WTC11 (cell line): ENCODE measurements at regions not wholly inside any gene's neighbourhood (a gene's known extent, or its start where the extent isn't known, plus 50 kb on each side); places are given as distances from the start of the nearest gene placed in this dataset.
A peak's percentile ranks its signal among the peaks of the same experiment; 100 is the strongest.

Experiments used
- ATAC-seq: fragments of 200-7000 bp; cut with Tn5 transposase; 2 replicates; pipeline ENCODE4 v1.10.0; 2021; ENCODE audit warnings: mild to moderate bottlenecking, moderate library complexity
- CTCF ChIA-PET: fragments of 300-600 bp; sonication (Branson Sonifier 250); formaldehyde crosslinking; loops from one replicate; lab custom pipeline; 2021; ENCODE audit warnings: antibody characterized with exemption; lab: Charles Lee
- POLR2A ChIA-PET: fragments of 350-600 bp; sonication (Branson Sonifier 250); formaldehyde crosslinking; loops from one replicate; lab custom pipeline; 2021; ENCODE audit warnings: antibody characterized with exemption; lab: Charles Lee
- DNase-seq: peaks from one replicate; pipeline ENCODE4 v3.0.0; 2021; ENCODE audit warnings: low spot score
- H3K27ac Mint-ChIP-seq: 2 replicates; pipeline ENCODE4 v1.8.0; 2021; ENCODE audit warnings: mixed read lengths
- H3K27me3 Mint-ChIP-seq: 2 replicates; pipeline ENCODE4 v1.8.0; 2021; ENCODE audit warnings: low read depth, mild to moderate bottlenecking, moderate library complexity, mixed read lengths
- H3K36me3 Mint-ChIP-seq: 2 replicates; pipeline ENCODE4 v1.8.0; 2021; ENCODE audit warnings: mixed read lengths
- H3K4me1 Mint-ChIP-seq: 2 replicates; pipeline ENCODE4 v1.8.0; 2022; ENCODE audit warnings: mixed read lengths
- H3K4me3 Mint-ChIP-seq: 2 replicates; pipeline ENCODE4 v1.8.0; 2021; ENCODE audit warnings: mild to moderate bottlenecking, moderate library complexity, mixed read lengths
- H3K9me3 Mint-ChIP-seq: 2 replicates; pipeline ENCODE4 v1.8.0; 2021; ENCODE audit warnings: mixed read lengths
- CBFB ChIP-seq: sonication (generic); formaldehyde crosslinking; IDR thresholded peaks from 2 replicates; pipeline ENCODE4 v1.8.1; 2022; ENCODE audit warnings: mild to moderate bottlenecking, low read depth, missing genetic modification reagents
- CREM ChIP-seq: sonication (generic); formaldehyde crosslinking; IDR thresholded peaks from 2 replicates; pipeline ENCODE4 v1.8.1; 2022; ENCODE audit warnings: mild to moderate bottlenecking, missing genetic modification reagents, moderate library complexity
- CTCF ChIP-seq: fragments of 200-600 bp; IDR thresholded peaks from 2 replicates; pipeline ENCODE4 v1.8.0; 2022; ENCODE audit warnings: antibody characterized with exemption
- GRHL2 ChIP-seq: fragments of 250-450 bp; sonication (Bioruptor Pico); IDR thresholded peaks from 2 replicates; pipeline ENCODE4 v1.8.0; 2022; ENCODE audit warnings: mild to moderate bottlenecking, moderate library complexity; ENCODE audit not compliant: insufficient replicate concordance, severe bottlenecking
- MXD4 ChIP-seq: fragments of 250-450 bp; sonication (Bioruptor Pico); IDR thresholded peaks from 2 replicates; pipeline ENCODE4 v1.8.0; 2021; ENCODE audit warnings: mild to moderate bottlenecking, moderate library complexity, borderline replicate concordance
- NFATC4 ChIP-seq: fragments of 250-450 bp; sonication (Bioruptor Pico); IDR thresholded peaks from 2 replicates; pipeline ENCODE4 v1.9.0; 2021; ENCODE audit warnings: mild to moderate bottlenecking
- NFE2L1 ChIP-seq: sonication (generic); formaldehyde crosslinking; IDR thresholded peaks from 2 replicates; pipeline ENCODE4 v1.8.1; 2023; ENCODE audit warnings: missing genetic modification reagents
- NR2C2 ChIP-seq: sonication (generic); formaldehyde crosslinking; IDR thresholded peaks from 2 replicates; pipeline ENCODE4 v1.8.0; 2022; ENCODE audit warnings: mild to moderate bottlenecking, missing genetic modification reagents
- NR3C1 ChIP-seq: sonication (generic); formaldehyde crosslinking; conservative IDR thresholded peaks from 2 replicates; pipeline ENCODE4 v1.8.1; 2023; ENCODE audit warnings: low read depth, mild to moderate bottlenecking, missing genetic modification reagents
- RELA ChIP-seq: sonication (generic); formaldehyde crosslinking; IDR thresholded peaks from 2 replicates; pipeline ENCODE4 v1.8.1; 2022; ENCODE audit warnings: missing genetic modification reagents, mild to moderate bottlenecking, borderline replicate concordance
- RORB ChIP-seq: fragments of 250-450 bp; sonication (Bioruptor Pico); IDR thresholded peaks from 2 replicates; pipeline ENCODE4 v1.9.0; 2021; ENCODE audit warnings: mild to moderate bottlenecking
- STAT6 ChIP-seq: sonication (generic); formaldehyde crosslinking; conservative IDR thresholded peaks from 2 replicates; pipeline ENCODE4 v1.8.1; 2023; ENCODE audit warnings: mild to moderate bottlenecking, low read depth, missing genetic modification reagents, moderate library complexity
- TCF7 ChIP-seq: sonication (generic); formaldehyde crosslinking; IDR thresholded peaks from 2 replicates; pipeline ENCODE4 v1.8.0; 2022; ENCODE audit warnings: mild to moderate bottlenecking, low read depth, missing genetic modification reagents, moderate library complexity
- ZNF219 ChIP-seq: sonication (generic); formaldehyde crosslinking; IDR thresholded peaks from 2 replicates; pipeline ENCODE4 v1.8.0; 2023; ENCODE audit warnings: missing genetic modification reagents, mild to moderate bottlenecking, borderline replicate concordance
- ZNF232 ChIP-seq: sonication (generic); formaldehyde crosslinking; IDR thresholded peaks from 2 replicates; pipeline ENCODE4 v1.8.0; 2022; ENCODE audit warnings: mild to moderate bottlenecking, missing genetic modification reagents
- ZNF532 ChIP-seq: fragments of 250-450 bp; sonication (Bioruptor Pico); IDR thresholded peaks from 2 replicates; pipeline ENCODE4 v1.9.0; 2021; ENCODE audit warnings: mild to moderate bottlenecking, borderline replicate concordance
- TF ChIP-seq, protein P1 (sequence below): sonication (generic); formaldehyde crosslinking; IDR thresholded peaks from 2 replicates; pipeline ENCODE4 v1.8.0; 2022; ENCODE audit warnings: mild to moderate bottlenecking, missing genetic modification reagents
- TF ChIP-seq, protein P2 (sequence below): sonication (generic); formaldehyde crosslinking; IDR thresholded peaks from 2 replicates; pipeline ENCODE4 v1.8.0; 2023; ENCODE audit warnings: mild to moderate bottlenecking, missing genetic modification reagents
- TF ChIP-seq, protein P3 (sequence below): fragments of 250-450 bp; sonication (Bioruptor Pico); IDR thresholded peaks from 2 replicates; pipeline ENCODE4 v1.9.0; 2021; ENCODE audit warnings: mild to moderate bottlenecking

- peak overlapping the region; percentile 7 for H3K4me3 Mint-ChIP-seq
- DNase-seq (no peak), ATAC-seq (peak; percentile 70)
- no peaks in the 10 kb centered on the region for H3K27me3 Mint-ChIP-seq
- 0 out of 2 replicates have a peak, but pooled peaks cover 5% of the 10 kb centered on the region for H3K9me3 Mint-ChIP-seq
- H3K4me1 Mint-ChIP-seq, result peaks cover 28% of the 10 kb centered on the region
- CTCF ChIA-PET, result no interaction called here
- TF ChIP-seq, protein P1, sequence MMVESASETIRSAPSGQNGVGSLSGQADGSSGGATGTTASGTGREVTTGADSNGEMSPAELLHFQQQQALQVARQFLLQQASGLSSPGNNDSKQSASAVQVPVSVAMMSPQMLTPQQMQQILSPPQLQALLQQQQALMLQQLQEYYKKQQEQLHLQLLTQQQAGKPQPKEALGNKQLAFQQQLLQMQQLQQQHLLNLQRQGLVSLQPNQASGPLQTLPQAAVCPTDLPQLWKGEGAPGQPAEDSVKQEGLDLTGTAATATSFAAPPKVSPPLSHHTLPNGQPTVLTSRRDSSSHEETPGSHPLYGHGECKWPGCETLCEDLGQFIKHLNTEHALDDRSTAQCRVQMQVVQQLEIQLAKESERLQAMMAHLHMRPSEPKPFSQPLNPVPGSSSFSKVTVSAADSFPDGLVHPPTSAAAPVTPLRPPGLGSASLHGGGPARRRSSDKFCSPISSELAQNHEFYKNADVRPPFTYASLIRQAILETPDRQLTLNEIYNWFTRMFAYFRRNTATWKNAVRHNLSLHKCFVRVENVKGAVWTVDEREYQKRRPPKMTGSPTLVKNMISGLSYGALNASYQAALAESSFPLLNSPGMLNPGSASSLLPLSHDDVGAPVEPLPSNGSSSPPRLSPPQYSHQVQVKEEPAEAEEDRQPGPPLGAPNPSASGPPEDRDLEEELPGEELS (CRISPR knock-in tag), result no peak
- TF ChIP-seq RELA (CRISPR knock-in tag), result no peak
- no peak for TF ChIP-seq GRHL2 (CRISPR knock-in tag)
- H3K27ac Mint-ChIP-seq, result peak overlapping the region; percentile 80
- no peaks in the 10 kb centered on the region for H3K36me3 Mint-ChIP-seq
- POLR2A ChIA-PET, result no interaction called here
These were observed 376.5 kb upstream of the NXPH2 start for GRCh38 chr2:139156730-139157129.

GRCh38 chr2:139155991-139156390 is 375.8 kb upstream of the NXPH2 start:
- DNase-seq, result no peak
- Mint-ChIP-seq H3K9me3 (0 out of 2 replicates have a peak, but pooled peaks cover 5% of the 10 kb centered on the region), H3K4me3 (no peak overlapping the region), H3K27ac (peak overlapping the region; percentile 48; the same call in 1 of the 2 replicates), H3K4me1 (peaks cover 33% of the 10 kb centered on the region), H3K36me3 (no peaks in the 10 kb centered on the region), H3K27me3 (no peaks in the 10 kb centered on the region)
- ChIA-PET POLR2A (no interaction called here), CTCF (no interaction called here)
- peak; percentile 68 for ATAC-seq
- TF ChIP-seq CBFB (CRISPR knock-in tag), result no peak
- no peak for TF ChIP-seq ZNF219 (CRISPR knock-in tag)
- no peak for TF ChIP-seq CTCF
- TF ChIP-seq, protein P2, sequence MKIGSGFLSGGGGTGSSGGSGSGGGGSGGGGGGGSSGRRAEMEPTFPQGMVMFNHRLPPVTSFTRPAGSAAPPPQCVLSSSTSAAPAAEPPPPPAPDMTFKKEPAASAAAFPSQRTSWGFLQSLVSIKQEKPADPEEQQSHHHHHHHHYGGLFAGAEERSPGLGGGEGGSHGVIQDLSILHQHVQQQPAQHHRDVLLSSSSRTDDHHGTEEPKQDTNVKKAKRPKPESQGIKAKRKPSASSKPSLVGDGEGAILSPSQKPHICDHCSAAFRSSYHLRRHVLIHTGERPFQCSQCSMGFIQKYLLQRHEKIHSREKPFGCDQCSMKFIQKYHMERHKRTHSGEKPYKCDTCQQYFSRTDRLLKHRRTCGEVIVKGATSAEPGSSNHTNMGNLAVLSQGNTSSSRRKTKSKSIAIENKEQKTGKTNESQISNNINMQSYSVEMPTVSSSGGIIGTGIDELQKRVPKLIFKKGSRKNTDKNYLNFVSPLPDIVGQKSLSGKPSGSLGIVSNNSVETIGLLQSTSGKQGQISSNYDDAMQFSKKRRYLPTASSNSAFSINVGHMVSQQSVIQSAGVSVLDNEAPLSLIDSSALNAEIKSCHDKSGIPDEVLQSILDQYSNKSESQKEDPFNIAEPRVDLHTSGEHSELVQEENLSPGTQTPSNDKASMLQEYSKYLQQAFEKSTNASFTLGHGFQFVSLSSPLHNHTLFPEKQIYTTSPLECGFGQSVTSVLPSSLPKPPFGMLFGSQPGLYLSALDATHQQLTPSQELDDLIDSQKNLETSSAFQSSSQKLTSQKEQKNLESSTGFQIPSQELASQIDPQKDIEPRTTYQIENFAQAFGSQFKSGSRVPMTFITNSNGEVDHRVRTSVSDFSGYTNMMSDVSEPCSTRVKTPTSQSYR (CRISPR knock-in tag), result no peak
- TF ChIP-seq, protein P3, sequence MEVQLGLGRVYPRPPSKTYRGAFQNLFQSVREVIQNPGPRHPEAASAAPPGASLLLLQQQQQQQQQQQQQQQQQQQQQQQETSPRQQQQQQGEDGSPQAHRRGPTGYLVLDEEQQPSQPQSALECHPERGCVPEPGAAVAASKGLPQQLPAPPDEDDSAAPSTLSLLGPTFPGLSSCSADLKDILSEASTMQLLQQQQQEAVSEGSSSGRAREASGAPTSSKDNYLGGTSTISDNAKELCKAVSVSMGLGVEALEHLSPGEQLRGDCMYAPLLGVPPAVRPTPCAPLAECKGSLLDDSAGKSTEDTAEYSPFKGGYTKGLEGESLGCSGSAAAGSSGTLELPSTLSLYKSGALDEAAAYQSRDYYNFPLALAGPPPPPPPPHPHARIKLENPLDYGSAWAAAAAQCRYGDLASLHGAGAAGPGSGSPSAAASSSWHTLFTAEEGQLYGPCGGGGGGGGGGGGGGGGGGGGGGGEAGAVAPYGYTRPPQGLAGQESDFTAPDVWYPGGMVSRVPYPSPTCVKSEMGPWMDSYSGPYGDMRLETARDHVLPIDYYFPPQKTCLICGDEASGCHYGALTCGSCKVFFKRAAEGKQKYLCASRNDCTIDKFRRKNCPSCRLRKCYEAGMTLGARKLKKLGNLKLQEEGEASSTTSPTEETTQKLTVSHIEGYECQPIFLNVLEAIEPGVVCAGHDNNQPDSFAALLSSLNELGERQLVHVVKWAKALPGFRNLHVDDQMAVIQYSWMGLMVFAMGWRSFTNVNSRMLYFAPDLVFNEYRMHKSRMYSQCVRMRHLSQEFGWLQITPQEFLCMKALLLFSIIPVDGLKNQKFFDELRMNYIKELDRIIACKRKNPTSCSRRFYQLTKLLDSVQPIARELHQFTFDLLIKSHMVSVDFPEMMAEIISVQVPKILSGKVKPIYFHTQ (CRISPR knock-in tag), result no peak
- no peak for TF ChIP-seq CREM (CRISPR knock-in tag)
- TF ChIP-seq NFE2L1 (CRISPR knock-in tag), result no peak
- no peak for TF ChIP-seq ZNF232
- TF ChIP-seq ZNF532 (CRISPR knock-in tag), result no peak
- TF ChIP-seq RORB, result no peak
- TF ChIP-seq NR2C2 (CRISPR knock-in tag), result no peak
- TF ChIP-seq STAT6, result no peak
- no peak for TF ChIP-seq NR3C1 (CRISPR knock-in tag)
- TF ChIP-seq TCF7 (CRISPR knock-in tag), result no peak
- TF ChIP-seq MXD4, result no peak
- TF ChIP-seq NFATC4 (CRISPR knock-in tag), result no peak
